ENCODE measurements at regions not wholly inside any gene's neighbourhood (a gene's known extent, or its start where the extent isn't known, plus 50 kb on each side); places are given as distances from the start of the nearest gene placed in this dataset.

- Histone ChIP-seq H3K4me3 (ENCODE audit: low read length) (no peak overlapping the region), H3K9me3 (replicated peaks; ENCODE audit: low read length) (no peaks in the 10 kb centered on the region), H3K36me3 (ENCODE audit: insufficient read depth, low read length) (no peaks in the 10 kb centered on the region), H3K27me3 (ENCODE audit: control insufficient read depth, insufficient read depth, low read length) (no peaks in the 10 kb centered on the region), H3K4me2 (ENCODE audit: low read length) (no peak overlapping the region), H3K4me1 (ENCODE audit: control insufficient read depth, insufficient read depth, low read length) (no peaks in the 10 kb centered on the region), H3K9ac (ENCODE audit: low read depth, low read length) (no peak overlapping the region)
Measured at GRCh38 chr4:160831165-160831922, 1332.5 kb downstream of the FSTL5 start.

- Histone ChIP-seq H3K4me2 (ENCODE audit: low read length) (no peak overlapping the region), H3K4me1 (ENCODE audit: control insufficient read depth, insufficient read depth, low read length) (no peaks in the 10 kb centered on the region), H3K36me3 (ENCODE audit: insufficient read depth, low read length) (no peaks in the 10 kb centered on the region), H3K27me3 (ENCODE audit: control insufficient read depth, insufficient read depth, low read length) (no peaks in the 10 kb centered on the region), H3K9ac (ENCODE audit: low read depth, low read length) (no peak overlapping the region), H3K4me3 (ENCODE audit: low read length) (no peak overlapping the region), H3K9me3 (replicated peaks; ENCODE audit: low read length) (no peaks in the 10 kb centered on the region)
Measured at GRCh38 chr4:160835789-160836188, 1328.0 kb downstream of the FSTL5 start.

GRCh38 chr4:160836431-160836830 lies 1327.4 kb downstream of the FSTL5 start:
- Histone ChIP-seq H3K4me1 (ENCODE audit: control insufficient read depth, insufficient read depth, low read length) (no peaks in the 10 kb centered on the region), H3K4me2 (ENCODE audit: low read length) (no peak overlapping the region), H3K9ac (ENCODE audit: low read depth, low read length) (no peak overlapping the region), H3K4me3 (ENCODE audit: low read length) (no peak overlapping the region), H3K27me3 (ENCODE audit: control insufficient read depth, insufficient read depth, low read length) (no peaks in the 10 kb centered on the region), H3K9me3 (replicated peaks; ENCODE audit: low read length) (no peaks in the 10 kb centered on the region), H3K36me3 (ENCODE audit: insufficient read depth, low read length) (no peaks in the 10 kb centered on the region)

- Histone ChIP-seq H3K9ac (ENCODE audit: low read depth, low read length) (no peak overlapping the region), H3K4me2 (ENCODE audit: low read length) (no peak overlapping the region), H3K27me3 (ENCODE audit: control insufficient read depth, insufficient read depth, low read length) (no peaks in the 10 kb centered on the region), H3K9me3 (replicated peaks; ENCODE audit: low read length) (no peaks in the 10 kb centered on the region), H3K4me3 (ENCODE audit: low read length) (no peak overlapping the region), H3K4me1 (ENCODE audit: control insufficient read depth, insufficient read depth, low read length) (peaks cover 3% of the 10 kb centered on the region), H3K36me3 (ENCODE audit: insufficient read depth, low read length) (no peaks in the 10 kb centered on the region)
Measured at GRCh38 chr4:160846121-160846520, 1317.7 kb downstream of the FSTL5 start.

- no peak overlapping the region for H3K9ac ChIP-seq (ENCODE audit: low read depth, low read length)
- no peak overlapping the region for H3K4me3 ChIP-seq (ENCODE audit: low read length)
- peaks cover 3% of the 10 kb centered on the region for H3K4me1 ChIP-seq (ENCODE audit: control insufficient read depth, insufficient read depth, low read length)
- no peak overlapping the region for H3K4me2 ChIP-seq (ENCODE audit: low read length)
- no peaks in the 10 kb centered on the region for H3K36me3 ChIP-seq (ENCODE audit: insufficient read depth, low read length)
- H3K9me3 ChIP-seq (replicated peaks; ENCODE audit: low read length): no peaks in the 10 kb centered on the region
- no peaks in the 10 kb centered on the region for H3K27me3 ChIP-seq (ENCODE audit: control insufficient read depth, insufficient read depth, low read length)
Measured at GRCh38 chr4:160847228-160847627, 1316.6 kb downstream of the FSTL5 start.

GRCh38 chr4:160848489-160848888 lies 1315.3 kb downstream of the FSTL5 start:
- H3K36me3 ChIP-seq (ENCODE audit: insufficient read depth, low read length): no peaks in the 10 kb centered on the region
- no peak overlapping the region for H3K4me3 ChIP-seq (ENCODE audit: low read length)
- no peaks in the 10 kb centered on the region for H3K27me3 ChIP-seq (ENCODE audit: control insufficient read depth, insufficient read depth, low read length)
- no peaks in the 10 kb centered on the region for H3K9me3 ChIP-seq (replicated peaks; ENCODE audit: low read length)
- H3K4me1 ChIP-seq (ENCODE audit: control insufficient read depth, insufficient read depth, low read length): peaks cover 3% of the 10 kb centered on the region
- peak overlapping the region; percentile 55 for H3K4me2 ChIP-seq (ENCODE audit: low read length)
- H3K9ac ChIP-seq (ENCODE audit: low read depth, low read length): no peak overlapping the region

- peak overlapping the region; percentile 52 for H3K9ac ChIP-seq (ENCODE audit: low read depth, low read length)
- no peaks in the 10 kb centered on the region for H3K9me3 ChIP-seq (replicated peaks; ENCODE audit: low read length)
- no peaks in the 10 kb centered on the region for H3K27me3 ChIP-seq (ENCODE audit: control insufficient read depth, insufficient read depth, low read length)
- peak overlapping the region; percentile 55 for H3K4me2 ChIP-seq (ENCODE audit: low read length)
- H3K36me3 ChIP-seq (ENCODE audit: insufficient read depth, low read length): no peaks in the 10 kb centered on the region
- no peak overlapping the region for H3K4me3 ChIP-seq (ENCODE audit: low read length)
- H3K4me1 ChIP-seq (ENCODE audit: control insufficient read depth, insufficient read depth, low read length): peaks cover 3% of the 10 kb centered on the region
Measured at GRCh38 chr4:160848901-160849760, 1314.7 kb downstream of the FSTL5 start.

GRCh38 chr4:160864253-160864652 lies 1299.5 kb downstream of the FSTL5 start:
- Histone ChIP-seq H3K27me3 (ENCODE audit: control insufficient read depth, insufficient read depth, low read length) (no peaks in the 10 kb centered on the region), H3K4me3 (ENCODE audit: low read length) (no peak overlapping the region), H3K9ac (ENCODE audit: low read depth, low read length) (no peak overlapping the region), H3K4me1 (ENCODE audit: control insufficient read depth, insufficient read depth, low read length) (no peaks in the 10 kb centered on the region), H3K36me3 (ENCODE audit: insufficient read depth, low read length) (no peaks in the 10 kb centered on the region), H3K4me2 (ENCODE audit: low read length) (no peak overlapping the region), H3K9me3 (replicated peaks; ENCODE audit: low read length) (no peaks in the 10 kb centered on the region)

- Histone ChIP-seq H3K4me2 (ENCODE audit: low read length) (no peak overlapping the region), H3K4me3 (ENCODE audit: low read length) (no peak overlapping the region), H3K27me3 (ENCODE audit: control insufficient read depth, insufficient read depth, low read length) (no peaks in the 10 kb centered on the region), H3K9me3 (replicated peaks; ENCODE audit: low read length) (no peaks in the 10 kb centered on the region), H3K36me3 (ENCODE audit: insufficient read depth, low read length) (no peaks in the 10 kb centered on the region), H3K9ac (ENCODE audit: low read depth, low read length) (no peak overlapping the region), H3K4me1 (ENCODE audit: control insufficient read depth, insufficient read depth, low read length) (no peaks in the 10 kb centered on the region)
Measured at GRCh38 chr4:160869899-160870298, 1293.9 kb downstream of the FSTL5 start.

GRCh38 chr4:160872491-160872890 lies 1291.3 kb downstream of the FSTL5 start:
- Histone ChIP-seq H3K27me3 (ENCODE audit: control insufficient read depth, insufficient read depth, low read length) (no peaks in the 10 kb centered on the region), H3K9ac (ENCODE audit: low read depth, low read length) (no peak overlapping the region), H3K9me3 (replicated peaks; ENCODE audit: low read length) (no peaks in the 10 kb centered on the region), H3K36me3 (ENCODE audit: insufficient read depth, low read length) (no peaks in the 10 kb centered on the region), H3K4me2 (ENCODE audit: low read length) (no peak overlapping the region), H3K4me1 (ENCODE audit: control insufficient read depth, insufficient read depth, low read length) (peaks cover 4% of the 10 kb centered on the region), H3K4me3 (ENCODE audit: low read length) (no peak overlapping the region)

GRCh38 chr4:160877087-160877790 lies 1286.6 kb downstream of the FSTL5 start:
- H3K27me3 ChIP-seq (ENCODE audit: control insufficient read depth, insufficient read depth, low read length): no peaks in the 10 kb centered on the region
- H3K9ac ChIP-seq (ENCODE audit: low read depth, low read length): no peak overlapping the region
- H3K4me1 ChIP-seq (ENCODE audit: control insufficient read depth, insufficient read depth, low read length): peaks cover 4% of the 10 kb centered on the region
- H3K4me2 ChIP-seq (ENCODE audit: low read length): no peak overlapping the region
- no peaks in the 10 kb centered on the region for H3K9me3 ChIP-seq (replicated peaks; ENCODE audit: low read length)
- H3K4me3 ChIP-seq (ENCODE audit: low read length): peak overlapping the region; percentile 43
- H3K36me3 ChIP-seq (ENCODE audit: insufficient read depth, low read length): no peaks in the 10 kb centered on the region

All from skeletal muscle satellite cell (primary cell).